ENCODE measurements at regions not wholly inside any gene's neighbourhood (a gene's known extent, or its start where the extent isn't known, plus 50 kb on each side); places are given as distances from the start of the nearest gene placed in this dataset.

- H3K4me3 ChIP-seq (ENCODE audit: low read depth in 1 of 2, low read length in 1 of 2), result no peak overlapping the region
- H3K36me3 ChIP-seq, result no peaks in the 10 kb centered on the region
- H3K9me3 ChIP-seq, result no peaks in the 10 kb centered on the region
- H3K4me1 ChIP-seq (ENCODE audit: control insufficient read depth in 1 of 2, insufficient read depth in 1 of 2, low read depth in 1 of 2, low read length in 1 of 2), result no peaks in the 10 kb centered on the region
- TF ChIP-seq CTCF (IDR thresholded peaks at IDR 0.05), result no peak
- H3K27me3 ChIP-seq, result no peaks in the 10 kb centered on the region
- H3K27ac ChIP-seq, result no peak overlapping the region
Observed at GRCh38 chr12:67141296-67142018, 127.7 kb upstream of the CAND1 start.

GRCh38 chr12:67145692-67146091 lies 123.5 kb upstream of the CAND1 start:
- H3K4me3 ChIP-seq (ENCODE audit: low read depth in 1 of 2, low read length in 1 of 2), result no peak overlapping the region
- no peak for TF ChIP-seq CTCF (IDR thresholded peaks at IDR 0.05)
- no peaks in the 10 kb centered on the region for H3K4me1 ChIP-seq (ENCODE audit: control insufficient read depth in 1 of 2, insufficient read depth in 1 of 2, low read depth in 1 of 2, low read length in 1 of 2)
- H3K9me3 ChIP-seq, result no peaks in the 10 kb centered on the region
- H3K27me3 ChIP-seq, result no peaks in the 10 kb centered on the region
- no peak overlapping the region for H3K27ac ChIP-seq
- H3K36me3 ChIP-seq, result no peaks in the 10 kb centered on the region

- TF ChIP-seq CTCF (IDR thresholded peaks at IDR 0.05), result no peak
- no peak overlapping the region for H3K4me3 ChIP-seq (ENCODE audit: low read depth in 1 of 2, low read length in 1 of 2)
- H3K4me1 ChIP-seq (ENCODE audit: control insufficient read depth in 1 of 2, insufficient read depth in 1 of 2, low read depth in 1 of 2, low read length in 1 of 2), result no peaks in the 10 kb centered on the region
- H3K36me3 ChIP-seq, result no peaks in the 10 kb centered on the region
- no peaks in the 10 kb centered on the region for H3K27me3 ChIP-seq
- no peaks in the 10 kb centered on the region for H3K9me3 ChIP-seq
- no peak overlapping the region for H3K27ac ChIP-seq
Observed at GRCh38 chr12:67147030-67147429, 122.1 kb upstream of the CAND1 start.

GRCh38 chr12:67147447-67147846 lies 121.7 kb upstream of the CAND1 start:
- no peak overlapping the region for H3K4me3 ChIP-seq (ENCODE audit: low read depth in 1 of 2, low read length in 1 of 2)
- H3K36me3 ChIP-seq, result no peaks in the 10 kb centered on the region
- no peaks in the 10 kb centered on the region for H3K9me3 ChIP-seq
- H3K4me1 ChIP-seq (ENCODE audit: control insufficient read depth in 1 of 2, insufficient read depth in 1 of 2, low read depth in 1 of 2, low read length in 1 of 2), result no peaks in the 10 kb centered on the region
- no peak for TF ChIP-seq CTCF (IDR thresholded peaks at IDR 0.05)
- H3K27me3 ChIP-seq, result no peaks in the 10 kb centered on the region
- no peak overlapping the region for H3K27ac ChIP-seq

GRCh38 chr12:67148265-67148664 lies 120.9 kb upstream of the CAND1 start:
- Histone ChIP-seq H3K4me1 (ENCODE audit: control insufficient read depth in 1 of 2, insufficient read depth in 1 of 2, low read depth in 1 of 2, low read length in 1 of 2) (no peaks in the 10 kb centered on the region), H3K36me3 (no peaks in the 10 kb centered on the region), H3K9me3 (no peaks in the 10 kb centered on the region), H3K27ac (no peak overlapping the region), H3K4me3 (ENCODE audit: low read depth in 1 of 2, low read length in 1 of 2) (no peak overlapping the region), H3K27me3 (no peaks in the 10 kb centered on the region)
- no peak for TF ChIP-seq CTCF (IDR thresholded peaks at IDR 0.05)
